ENCODE measurements at regions not wholly inside any gene's neighbourhood (a gene's known extent, or its start where the extent isn't known, plus 50 kb on each side); places are given as distances from the start of the nearest gene placed in this dataset.
"Not testable (repeated sequence)": the region's sequence is repeated elsewhere in the genome, so short reads cannot be mapped to it uniquely, and the experiment has no call there.

DNA sequence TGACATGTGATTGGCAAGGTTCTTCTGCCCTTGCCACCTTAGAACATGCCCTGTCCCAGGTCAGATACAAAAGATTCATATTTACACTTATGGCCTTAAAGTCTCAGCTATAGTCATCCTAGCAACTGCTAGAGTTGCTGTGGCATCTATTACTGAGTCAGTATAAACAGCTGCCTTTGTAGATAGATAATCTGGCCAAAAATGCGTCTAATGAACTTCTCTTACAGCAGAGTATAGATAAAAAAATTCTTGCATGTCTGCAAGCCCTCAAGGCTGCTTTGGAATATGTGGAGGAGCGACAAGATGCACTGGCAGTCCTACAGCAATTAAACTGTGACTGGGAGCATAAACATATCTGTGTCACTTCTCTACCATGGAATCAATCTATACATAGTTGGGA, 1209.7 kb upstream of the PABPC4L start:
- TF ChIP-seq, protein P1, sequence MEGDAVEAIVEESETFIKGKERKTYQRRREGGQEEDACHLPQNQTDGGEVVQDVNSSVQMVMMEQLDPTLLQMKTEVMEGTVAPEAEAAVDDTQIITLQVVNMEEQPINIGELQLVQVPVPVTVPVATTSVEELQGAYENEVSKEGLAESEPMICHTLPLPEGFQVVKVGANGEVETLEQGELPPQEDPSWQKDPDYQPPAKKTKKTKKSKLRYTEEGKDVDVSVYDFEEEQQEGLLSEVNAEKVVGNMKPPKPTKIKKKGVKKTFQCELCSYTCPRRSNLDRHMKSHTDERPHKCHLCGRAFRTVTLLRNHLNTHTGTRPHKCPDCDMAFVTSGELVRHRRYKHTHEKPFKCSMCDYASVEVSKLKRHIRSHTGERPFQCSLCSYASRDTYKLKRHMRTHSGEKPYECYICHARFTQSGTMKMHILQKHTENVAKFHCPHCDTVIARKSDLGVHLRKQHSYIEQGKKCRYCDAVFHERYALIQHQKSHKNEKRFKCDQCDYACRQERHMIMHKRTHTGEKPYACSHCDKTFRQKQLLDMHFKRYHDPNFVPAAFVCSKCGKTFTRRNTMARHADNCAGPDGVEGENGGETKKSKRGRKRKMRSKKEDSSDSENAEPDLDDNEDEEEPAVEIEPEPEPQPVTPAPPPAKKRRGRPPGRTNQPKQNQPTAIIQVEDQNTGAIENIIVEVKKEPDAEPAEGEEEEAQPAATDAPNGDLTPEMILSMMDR (IDR thresholded peaks at IDR 0.05; ENCODE audit: insufficient read depth, low read depth, low read length, missing control alignments) = no peak
- H3K4me3 ChIP-seq (ENCODE audit: low read depth, low read length) = no peak overlapping the region
- DNase-seq (ENCODE audit: low read depth) = no peak

DNA sequence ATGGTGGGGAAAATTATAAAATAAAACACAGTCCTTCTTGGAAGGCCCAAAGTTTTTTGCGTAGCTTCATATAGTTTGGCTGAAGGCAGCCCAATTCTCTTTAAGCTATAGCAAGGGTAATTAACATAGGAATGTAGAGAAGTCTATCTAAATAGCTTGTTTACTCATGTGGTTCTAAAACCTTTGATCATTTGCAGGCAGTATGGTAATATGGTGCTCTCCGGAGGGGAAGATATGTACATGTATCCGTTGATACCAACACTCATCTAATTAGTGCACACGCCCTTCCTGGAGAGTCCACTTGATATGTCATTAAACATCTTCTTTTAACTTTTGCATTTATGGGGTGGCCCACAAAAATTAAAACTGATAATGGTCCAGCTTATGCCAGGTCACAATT, 1207.7 kb upstream of the PABPC4L start:
- not testable (repeated sequence) for H3K4me3 ChIP-seq (ENCODE audit: low read depth, low read length)

DNA sequence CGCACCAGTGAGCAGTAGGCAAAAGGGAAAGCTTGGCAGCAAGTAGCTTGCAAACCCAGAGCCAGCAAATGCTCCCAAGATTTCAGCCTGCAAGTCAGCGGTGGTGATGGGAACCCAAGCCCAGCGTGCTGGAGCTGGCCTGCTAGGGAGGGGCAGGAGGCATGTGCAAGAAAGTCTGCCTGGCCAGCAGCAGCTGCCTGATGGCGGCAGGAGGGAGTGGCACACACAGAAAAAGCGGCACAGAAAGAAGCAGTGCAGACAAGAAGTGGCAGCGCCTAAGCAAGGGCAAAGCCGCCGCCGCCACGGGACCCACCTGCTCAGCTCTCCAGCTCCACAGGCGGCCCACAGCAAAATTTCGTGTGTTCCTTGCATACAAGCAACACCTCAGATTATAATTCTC, 1206.5 kb upstream of the PABPC4L start:
- TF ChIP-seq, protein P1 (IDR thresholded peaks at IDR 0.05; ENCODE audit: insufficient read depth, low read depth, low read length, missing control alignments) = no peak
- H3K4me3 ChIP-seq (ENCODE audit: low read depth, low read length) = no peak overlapping the region
- DNase-seq (ENCODE audit: low read depth) = no peak

More for the DNA sequence above, 1207.7 kb upstream of the PABPC4L start:
- DNase-seq (ENCODE audit: low read depth) = not testable (repeated sequence)

DNA sequence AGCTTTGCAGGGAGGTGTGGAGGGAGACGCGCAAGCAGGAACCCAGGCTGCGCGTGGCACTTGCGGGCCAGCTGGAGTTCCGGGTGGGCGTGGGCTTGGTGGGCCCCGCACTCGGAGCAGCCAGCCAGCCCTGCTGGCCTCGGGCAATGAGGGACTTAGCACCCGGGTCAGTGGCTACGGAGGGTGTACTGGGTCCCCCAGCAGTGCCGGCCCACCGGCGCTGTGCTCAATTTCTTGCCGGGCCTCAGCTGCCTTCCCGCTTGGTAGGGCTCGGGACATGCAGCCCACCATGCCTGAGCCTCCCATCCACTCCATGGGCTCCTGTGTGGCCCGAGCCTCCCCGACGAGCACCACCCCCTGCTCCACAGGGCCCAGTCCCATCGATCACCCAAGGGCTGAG, 1205.0 kb upstream of the PABPC4L start:
- H3K4me3 ChIP-seq (ENCODE audit: low read depth, low read length); DNase-seq (ENCODE audit: low read depth): not testable (repeated sequence)

DNA sequence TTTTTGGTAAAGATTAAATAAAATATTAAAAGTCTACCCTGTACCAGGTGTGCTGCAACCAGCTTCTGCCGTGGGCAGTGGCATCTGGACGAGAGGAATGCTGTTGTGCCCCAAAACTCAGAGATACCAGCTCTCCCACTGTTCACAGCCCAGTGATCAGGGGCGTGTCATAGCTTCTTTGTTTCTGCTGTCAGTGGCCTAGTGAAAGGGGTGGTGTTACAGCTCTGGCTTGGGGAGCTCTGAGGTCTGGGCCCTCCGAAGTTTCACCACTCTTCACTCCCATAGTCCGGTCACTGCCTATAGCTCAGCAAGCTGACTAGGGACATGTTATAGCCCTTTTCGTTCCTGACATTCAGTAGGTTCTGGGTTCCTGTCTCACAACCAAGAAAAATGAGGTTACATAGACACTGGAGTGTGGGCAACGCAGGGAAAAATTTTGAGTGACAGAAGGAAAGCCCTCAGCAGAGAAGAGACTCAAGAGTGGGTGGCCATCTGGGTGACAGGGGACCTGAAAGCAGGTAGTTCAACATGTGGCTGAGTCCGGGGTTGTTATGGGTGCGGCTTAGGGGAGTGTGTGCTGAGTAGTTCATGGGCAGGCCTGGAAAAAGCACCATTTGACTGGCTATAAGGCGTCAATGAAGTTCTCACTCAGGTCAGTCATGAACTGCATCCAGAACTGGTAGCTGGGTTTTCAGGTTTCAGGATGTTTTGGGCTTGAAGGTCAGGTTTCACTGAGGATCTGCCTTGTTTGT, 1184.4 kb upstream of the PABPC4L start:
- no peak for DNase-seq (ENCODE audit: low read depth)
- TF ChIP-seq, protein P1 (IDR thresholded peaks at IDR 0.05; ENCODE audit: insufficient read depth, low read depth, low read length, missing control alignments) = no peak
- H3K4me3 ChIP-seq (ENCODE audit: low read depth, low read length) = no peak overlapping the region

DNA sequence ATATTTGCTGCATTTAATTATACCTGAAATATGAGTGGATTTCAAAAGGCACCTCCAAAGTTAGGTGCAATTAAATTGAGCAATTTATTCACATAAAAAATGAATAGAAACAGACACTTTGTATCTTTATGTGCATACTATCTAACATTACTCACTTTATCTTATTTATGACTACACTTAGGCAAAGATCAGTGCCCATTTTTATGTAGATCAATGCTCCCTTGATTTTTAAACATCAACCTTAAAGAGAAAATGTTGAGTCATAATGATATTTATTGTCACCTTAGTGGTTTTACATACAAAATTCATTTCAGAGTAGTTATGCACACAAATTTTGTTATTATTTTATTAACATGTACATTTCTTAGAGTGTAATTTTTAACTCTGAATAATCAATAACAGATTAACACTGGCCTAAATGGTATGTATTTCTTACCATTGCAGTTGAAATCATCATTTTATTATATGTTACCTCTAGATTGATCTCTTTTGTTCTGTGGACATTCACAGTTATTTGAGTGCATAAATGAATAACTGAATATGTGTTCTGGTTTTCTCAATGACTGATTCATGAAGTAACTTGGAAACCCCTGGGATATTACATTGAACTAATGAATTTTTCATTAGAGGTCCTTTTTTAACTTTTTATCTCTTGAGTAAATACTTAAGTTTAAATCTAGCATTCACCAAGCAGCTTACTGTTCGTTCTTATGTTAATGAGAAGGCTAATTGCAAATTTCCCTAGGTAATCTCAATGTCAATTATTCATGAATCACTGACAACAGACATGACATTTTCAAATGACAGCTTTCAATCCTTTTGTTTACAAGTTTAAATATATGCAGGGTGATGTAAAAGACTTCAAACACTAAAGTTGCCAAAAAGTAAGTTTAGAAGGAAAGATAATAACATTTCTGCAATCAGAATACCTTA, 1182.0 kb upstream of the PABPC4L start:
- H3K4me3 ChIP-seq (ENCODE audit: low read depth, low read length) = no peak overlapping the region
- no peak for DNase-seq (ENCODE audit: low read depth)
- TF ChIP-seq, protein P1 (IDR thresholded peaks at IDR 0.05; ENCODE audit: insufficient read depth, low read depth, low read length, missing control alignments) = no peak

DNA sequence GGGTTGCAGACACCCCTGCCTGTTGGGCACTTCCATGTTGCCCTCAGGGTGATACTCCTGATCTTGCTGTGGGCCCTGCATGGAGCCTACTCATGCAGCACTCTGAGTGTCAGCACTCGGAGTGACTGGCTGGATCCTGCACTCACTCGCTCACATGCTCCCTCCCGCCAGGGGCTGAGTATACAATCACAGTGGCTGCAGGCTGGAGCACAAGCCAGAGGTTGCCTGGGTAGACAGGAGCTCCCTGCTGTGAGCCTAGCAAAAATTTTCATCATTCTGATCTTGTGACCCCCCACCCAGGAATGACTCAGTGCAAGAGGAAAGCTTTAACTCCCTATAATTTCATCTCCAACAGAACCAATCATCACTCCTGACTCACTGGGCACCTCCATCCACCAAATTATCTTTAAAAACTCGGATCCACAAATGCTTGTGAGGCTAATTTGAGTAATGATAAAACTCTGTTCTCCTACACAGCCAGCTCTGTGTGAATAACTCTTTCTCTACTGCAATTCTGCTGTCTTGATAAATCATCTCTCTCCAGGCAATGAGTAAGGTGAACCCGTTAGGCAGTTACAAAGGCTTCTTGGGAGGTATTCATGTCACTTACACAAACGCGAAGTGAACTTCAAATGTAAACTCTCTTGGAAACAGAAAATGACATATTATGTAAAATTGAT, 1180.8 kb upstream of the PABPC4L start:
- no peak overlapping the region for H3K4me3 ChIP-seq (ENCODE audit: low read depth, low read length)
- TF ChIP-seq, protein P1 (IDR thresholded peaks at IDR 0.05; ENCODE audit: insufficient read depth, low read depth, low read length, missing control alignments) = no peak
- DNase-seq (ENCODE audit: low read depth) = no peak

All from GM12865 (cell line).